ENCODE measurements at regions not wholly inside any gene's neighbourhood (a gene's known extent, or its start where the extent isn't known, plus 50 kb on each side); places are given as distances from the start of the nearest gene placed in this dataset.

GRCh38 chr2:219946529-219946928 is 319.1 kb downstream of the SLC4A3 start:
- Mint-ChIP-seq H3K27ac (no peak overlapping the region), H3K9me3 (no peaks in the 10 kb centered on the region), H3K36me3 (ENCODE audit: insufficient read depth in 1 of 3, low read depth in 3 of 3) (no peaks in the 10 kb centered on the region), H3K27me3 (ENCODE audit: low read depth) (no peaks in the 10 kb centered on the region; the same call in none of the 2 replicates), H3K4me1 (peaks cover 3 to 11% of the 10 kb centered on the region in 2 experiments), H3K4me3 (no peak overlapping the region)
- Histone ChIP-seq H3K18ac (ENCODE audit: insufficient read length, low read depth, low read length) (no peak overlapping the region), H4K20me1 (ENCODE audit: control insufficient read depth, insufficient read depth, insufficient read length) (no peaks in the 10 kb centered on the region), H3K56ac (ENCODE audit: insufficient read length, low read depth, low read length) (no peak overlapping the region), H2BK120ac (ENCODE audit: low read depth, low read length, poor library complexity, severe bottlenecking) (no peak overlapping the region), H3K9me3 (ENCODE audit: control insufficient read depth, low read depth, low read length) (no peaks in the 10 kb centered on the region), H2AK5ac (ENCODE audit: insufficient read length, low read length) (no peak overlapping the region), H3K23ac (ENCODE audit: insufficient read length, low read depth, low read length) (no peak overlapping the region), H4K91ac (ENCODE audit: insufficient read length, low read depth, low read length) (no peak overlapping the region), H4K8ac (replicated peaks; ENCODE audit: insufficient read length, low read depth, low read length) (no peak overlapping the region), H2BK15ac (ENCODE audit: low read depth, low read length) (no peak overlapping the region), H2AFZ (ENCODE audit: low read length) (no peak overlapping the region), H2BK5ac (ENCODE audit: insufficient read length, low read length) (no peak overlapping the region), H3K23me2 (ENCODE audit: insufficient read length, low read depth, low read length, poor library complexity, severe bottlenecking) (no peaks in the 10 kb centered on the region), H3K4me1 (ENCODE audit: insufficient read depth, low read length) (no peaks in the 10 kb centered on the region), H3K27ac (ENCODE audit: insufficient read length, low read depth, low read length) (no peak overlapping the region), H2BK20ac (ENCODE audit: low read depth, low read length, poor library complexity, severe bottlenecking) (no peak overlapping the region), H4K5ac (ENCODE audit: insufficient read length, low read depth, low read length) (no peak overlapping the region), H3K79me2 (ENCODE audit: insufficient read depth, low read length) (no peaks in the 10 kb centered on the region), H3T11ph (ENCODE audit: low read length) (no peak overlapping the region), H3K79me1 (ENCODE audit: insufficient read depth, low read depth, low read length, poor library complexity, severe bottlenecking) (no peaks in the 10 kb centered on the region), H3K27me3 (ENCODE audit: insufficient read depth, low read length) (no peaks in the 10 kb centered on the region), H3K9ac (ENCODE audit: extremely low read depth, insufficient read length, low read length) (no peak overlapping the region), H2BK12ac (ENCODE audit: insufficient read length, low read depth, low read length) (no peak overlapping the region), H3K4ac (ENCODE audit: low read depth, low read length) (no peak overlapping the region), H3K4me2 (ENCODE audit: insufficient read depth, insufficient read length, low read length) (no peak overlapping the region), H3K14ac (ENCODE audit: insufficient read depth, low read length) (no peak overlapping the region)
- no peak; the same call in 2 of the 3 replicates for TF ChIP-seq CTCF (conservative IDR thresholded peaks at IDR 0.05)
- no peak for DNase-seq
